Small intestine (tissue), 7 donors: ENCODE measurements at regions not wholly inside any gene's neighbourhood (a gene's known extent, or its start where the extent isn't known, plus 50 kb on each side); places are given as distances from the start of the nearest gene placed in this dataset.

Experiments
- DNase-seq, 2 donors: peaks; one replicate each; pipeline versions ENCODE4 v3.0.0 to v3.0.0-alpha.2; 2013
- FAIRE-seq: peaks from 2 replicates; lab custom pipeline; 2012; peaks lifted over from hg19 to GRCh38; lab: Jason Lieb, UNC
- H3K27ac ChIP-seq, 3 donors: one replicate each; pipeline ENCODE4 v1.5.1; 2013; ENCODE audit warnings: low read length in 2 of 3, mild to moderate bottlenecking in 2 of 3, control low read depth in 1 of 3, inconsistent platforms in 1 of 3, low read depth in 1 of 3, moderate library complexity in 1 of 3
- H3K27me3 ChIP-seq, 3 donors: one replicate each; pipeline ENCODE4 v1.6.1; 2013; ENCODE audit warnings: low read length in 3 of 3, inconsistent platforms in 1 of 3; ENCODE audit not compliant: control insufficient read depth in 3 of 3, insufficient read depth in 3 of 3
- H3K36me3 ChIP-seq, 3 donors: one replicate each; pipeline ENCODE4 v1.6.1; 2013; ENCODE audit warnings: low read length in 3 of 3, inconsistent platforms in 1 of 3, low read depth in 1 of 3, mild to moderate bottlenecking in 1 of 3, moderate library complexity in 1 of 3; ENCODE audit not compliant: control insufficient read depth in 3 of 3, insufficient read depth in 2 of 3
- H3K4me1 ChIP-seq, 3 donors: one replicate each; pipeline ENCODE4 v1.6.1; 2013; ENCODE audit warnings: low read length in 2 of 3, inconsistent platforms in 1 of 3, low read depth in 1 of 3, mild to moderate bottlenecking in 1 of 3, moderate library complexity in 1 of 3; ENCODE audit not compliant: control insufficient read depth in 3 of 3, insufficient read depth in 2 of 3
- H3K4me3 ChIP-seq, 3 donors: one replicate each; pipeline ENCODE4 v1.5.1; 2013; ENCODE audit warnings: low read length in 3 of 3, control low read depth in 1 of 3, inconsistent platforms in 1 of 3, low read depth in 1 of 3, mild to moderate bottlenecking in 1 of 3, moderate library complexity in 1 of 3
- H3K9me3 ChIP-seq, 2 donors: one replicate each; pipeline ENCODE4 v1.6.1; 2013; ENCODE audit warnings: low read depth in 1 of 2, low read length in 1 of 2; ENCODE audit not compliant: control insufficient read depth in 2 of 2, insufficient read depth in 1 of 2
- WGBS, 3 donors: extraction: QIAGEN DNeasy Blood & Tissue Kit; methylation state at CpG; one replicate each; pipeline ENCODE4 v1.1.7; 2013; 5-methylcytosine and 5-hydroxymethylcytosine counted together
- donor health status: healthy with polysubstance abuse.
- donor health status: control.
- donor health status: control.
- donor health status: Bipolar disorder and iron deficiency.
- donor health status: healthy.

DNA sequence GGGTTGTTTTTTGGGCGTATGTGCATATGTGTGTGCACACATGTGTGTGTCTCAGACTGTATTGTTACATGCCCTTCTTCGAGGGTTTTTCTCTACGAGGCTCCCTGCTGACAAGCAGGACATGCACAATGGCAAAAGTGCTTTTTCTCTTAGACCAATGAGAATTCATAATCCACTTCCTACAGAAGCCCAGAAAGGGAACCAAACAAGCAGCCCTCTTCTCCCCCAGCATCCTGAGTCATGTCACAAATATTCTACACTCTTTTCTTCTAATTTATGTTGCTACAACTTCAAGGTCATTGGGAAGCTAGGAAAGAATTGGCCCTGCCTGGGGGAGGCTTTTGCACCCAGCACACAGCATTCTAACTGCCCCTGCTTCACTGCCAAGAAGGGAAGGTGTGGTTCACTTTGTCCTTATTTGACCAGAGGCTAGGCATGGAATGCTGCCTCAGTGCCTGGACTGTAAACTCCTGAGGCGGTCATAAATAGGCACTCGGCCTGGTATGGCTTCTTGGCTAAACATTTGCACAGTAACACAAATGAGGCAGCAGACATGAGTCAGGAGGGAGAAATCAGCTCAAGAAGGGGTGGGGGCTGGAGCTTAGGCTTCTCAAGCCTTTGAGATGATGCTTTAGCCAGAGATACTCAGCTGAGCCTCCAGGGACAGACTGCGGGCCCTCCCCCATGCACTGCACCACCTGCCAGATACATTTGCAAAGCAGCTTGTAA lies 92.7 kb upstream of the KLF7 start:
- no peak overlapping the region for H3K4me3 ChIP-seq
- peak; percentile 12 to 64 for DNase-seq
- 38 to 53% (median 47%) methylated on average over 6 of the region's 6 CpGs for WGBS, 3 donors
- peak overlapping the region in 1 of 3 donors; percentile 52 for H3K27ac ChIP-seq
- no peaks in the 10 kb centered on the region for H3K9me3 ChIP-seq
- H3K36me3 ChIP-seq = no peaks in the 10 kb centered on the region
- H3K4me1 ChIP-seq = peaks cover 0 to 5% (median 0%) of the 10 kb centered on the region in 3 donors
- peaks cover 0 to 23% (median 0%) of the 10 kb centered on the region in 3 donors for H3K27me3 ChIP-seq
- no peak for FAIRE-seq

DNA sequence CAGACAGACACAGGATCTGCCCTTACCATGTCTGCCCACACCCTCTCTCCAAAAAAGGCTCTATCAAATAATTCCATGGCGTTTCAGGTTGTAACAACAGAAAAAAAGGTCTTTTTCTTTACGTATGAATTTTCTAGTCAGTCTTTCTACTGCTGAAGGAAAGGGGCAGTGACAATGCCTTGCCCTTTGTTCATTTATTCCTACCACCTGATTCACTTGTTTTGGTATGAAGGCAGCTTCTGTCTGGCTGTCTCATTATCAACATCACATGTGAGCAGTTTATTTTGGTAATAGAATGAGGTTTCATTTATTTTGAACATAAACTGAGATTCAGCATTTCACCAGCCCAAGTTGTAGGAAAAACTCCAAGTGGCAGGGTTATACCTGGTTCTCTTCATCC lies 94.3 kb upstream of the KLF7 start:
- Histone ChIP-seq H3K36me3 (no peaks in the 10 kb centered on the region), H3K4me1 (peaks cover 0 to 5% (median 0%) of the 10 kb centered on the region in 3 donors), H3K27me3 (peaks cover 0 to 19% (median 0%) of the 10 kb centered on the region in 3 donors), H3K4me3 (no peak overlapping the region), H3K9me3 (no peaks in the 10 kb centered on the region), H3K27ac (no peak overlapping the region)
- FAIRE-seq = no peak
- DNase-seq = no peak
- 87 to 89% (median 89%) methylated on average over 2 of the region's 2 CpGs for WGBS, 3 donors

GRCh38 chr2:207260947-207261346 lies 95.2 kb upstream of the KLF7 start:
- Histone ChIP-seq H3K36me3 (no peaks in the 10 kb centered on the region), H3K4me3 (no peak overlapping the region), H3K27me3 (peaks cover 0 to 13% (median 0%) of the 10 kb centered on the region in 3 donors), H3K27ac (no peak overlapping the region), H3K4me1 (no peaks in the 10 kb centered on the region), H3K9me3 (no peaks in the 10 kb centered on the region)
- FAIRE-seq (no peak), DNase-seq (no peak)
- 83 to 87% (median 87%) methylated on average over 4 of the region's 4 CpGs for WGBS, 3 donors

DNA sequence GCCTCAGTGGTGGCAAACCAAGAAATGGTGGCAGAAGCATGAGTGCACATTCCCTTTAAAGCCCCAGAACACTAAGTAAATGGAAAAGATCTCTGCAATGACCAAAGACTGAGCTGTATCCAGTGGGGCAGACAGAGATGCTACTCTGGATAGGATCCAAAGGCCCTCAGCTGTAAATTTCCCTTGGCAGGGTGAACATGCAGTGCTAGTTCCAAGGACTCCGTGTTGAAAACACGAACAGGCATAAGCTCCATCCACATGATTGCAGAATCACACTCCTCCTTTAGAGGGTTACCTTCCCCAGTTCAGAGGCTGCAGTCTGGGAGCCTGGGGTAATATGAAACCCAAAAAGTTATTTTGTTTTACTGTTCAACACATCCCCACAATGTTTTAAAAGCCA lies 98.6 kb upstream of the KLF7 start:
- 73 to 93% (median 74%) methylated on average over 2 of the region's 2 CpGs for WGBS, 3 donors
- Histone ChIP-seq H3K4me1 (no peaks in the 10 kb centered on the region), H3K27ac (no peak overlapping the region), H3K4me3 (no peak overlapping the region), H3K36me3 (no peaks in the 10 kb centered on the region), H3K27me3 (no peaks in the 10 kb centered on the region), H3K9me3 (no peaks in the 10 kb centered on the region)
- FAIRE-seq = no peak
- DNase-seq = no peak

DNA sequence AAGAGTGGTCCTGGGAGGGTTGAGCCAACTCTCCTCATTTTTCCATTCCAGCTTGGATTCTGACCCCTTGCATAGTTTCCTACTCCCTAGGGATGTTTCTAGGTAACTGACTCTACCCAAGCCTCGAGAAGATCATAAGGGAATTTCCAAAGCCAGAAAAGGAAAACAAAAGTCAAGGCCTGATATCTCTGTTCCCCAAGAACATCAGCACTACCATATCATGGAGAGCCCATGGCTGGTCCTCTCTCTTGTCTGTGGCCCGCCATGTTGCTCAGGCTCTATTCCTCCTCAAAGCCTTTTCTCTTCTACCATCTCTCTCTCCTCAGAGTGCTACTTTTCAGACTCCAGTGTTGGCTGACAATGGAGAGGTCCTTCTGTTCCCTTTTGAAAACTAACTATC lies 99.6 kb upstream of the KLF7 start:
- DNase-seq = no peak
- H3K27me3 ChIP-seq = no peaks in the 10 kb centered on the region
- 63 to 81% (median 75%) methylated on average over 2 of the region's 2 CpGs for WGBS, 3 donors
- no peaks in the 10 kb centered on the region for H3K9me3 ChIP-seq
- H3K4me3 ChIP-seq = no peak overlapping the region
- no peak overlapping the region for H3K27ac ChIP-seq
- no peak for FAIRE-seq
- H3K4me1 ChIP-seq = no peaks in the 10 kb centered on the region
- H3K36me3 ChIP-seq = no peaks in the 10 kb centered on the region

GRCh38 chr2:207265869-207266268 lies 100.1 kb upstream of the KLF7 start:
- FAIRE-seq = no peak
- no peak for DNase-seq

DNA sequence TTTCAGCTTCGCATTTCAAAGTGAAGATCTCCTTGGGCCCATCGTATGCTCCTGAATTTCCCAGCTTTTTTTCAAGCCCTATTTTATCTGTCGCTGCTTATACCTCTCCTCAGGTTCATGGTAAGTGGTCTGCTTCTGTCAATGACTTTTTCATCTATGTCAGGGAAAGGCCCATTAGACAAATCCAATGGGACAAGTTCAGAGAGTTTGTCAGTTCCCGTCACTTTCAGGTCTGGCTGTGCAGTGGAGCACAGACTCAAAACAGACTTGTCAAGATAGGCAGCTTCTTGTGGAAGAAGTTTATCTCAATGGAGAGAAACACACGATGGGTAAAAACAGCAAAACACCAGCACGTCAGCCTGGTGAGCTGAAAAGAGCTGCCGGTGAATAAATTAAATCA lies 100.9 kb upstream of the KLF7 start:
- no peaks in the 10 kb centered on the region for H3K36me3 ChIP-seq
- no peaks in the 10 kb centered on the region for H3K4me1 ChIP-seq
- H3K9me3 ChIP-seq = no peaks in the 10 kb centered on the region
- H3K27ac ChIP-seq = no peak overlapping the region
- H3K27me3 ChIP-seq = no peaks in the 10 kb centered on the region
- FAIRE-seq = no peak
- 86 to 89% (median 89%) methylated on average over 7 of the region's 7 CpGs for WGBS, 3 donors
- no peak for DNase-seq
- no peak overlapping the region for H3K4me3 ChIP-seq

More at GRCh38 chr2:207265869-207266268, 100.1 kb upstream of the KLF7 start:
- no peak overlapping the region for H3K27ac ChIP-seq
- no peaks in the 10 kb centered on the region for H3K4me1 ChIP-seq
- no peaks in the 10 kb centered on the region for H3K9me3 ChIP-seq
- H3K36me3 ChIP-seq = no peaks in the 10 kb centered on the region
- WGBS, 3 donors = 73 to 81% (median 76%) methylated on average over 6 of the region's 6 CpGs
- H3K4me3 ChIP-seq = no peak overlapping the region
- no peaks in the 10 kb centered on the region for H3K27me3 ChIP-seq

GRCh38 chr2:207269038-207269437 lies 103.3 kb upstream of the KLF7 start:
- no peak for FAIRE-seq
- H3K27me3 ChIP-seq = no peaks in the 10 kb centered on the region
- H3K9me3 ChIP-seq = no peaks in the 10 kb centered on the region
- H3K27ac ChIP-seq = no peak overlapping the region
- DNase-seq = no peak
- H3K4me3 ChIP-seq = no peak overlapping the region
- no peaks in the 10 kb centered on the region for H3K4me1 ChIP-seq
- 17 to 66% (median 32%) methylated on average over 2 of the region's 2 CpGs for WGBS, 3 donors
- no peaks in the 10 kb centered on the region for H3K36me3 ChIP-seq
